ENCODE measurements at regions not wholly inside any gene's neighbourhood (a gene's known extent, or its start where the extent isn't known, plus 50 kb on each side); places are given as distances from the start of the nearest gene placed in this dataset.

DNA sequence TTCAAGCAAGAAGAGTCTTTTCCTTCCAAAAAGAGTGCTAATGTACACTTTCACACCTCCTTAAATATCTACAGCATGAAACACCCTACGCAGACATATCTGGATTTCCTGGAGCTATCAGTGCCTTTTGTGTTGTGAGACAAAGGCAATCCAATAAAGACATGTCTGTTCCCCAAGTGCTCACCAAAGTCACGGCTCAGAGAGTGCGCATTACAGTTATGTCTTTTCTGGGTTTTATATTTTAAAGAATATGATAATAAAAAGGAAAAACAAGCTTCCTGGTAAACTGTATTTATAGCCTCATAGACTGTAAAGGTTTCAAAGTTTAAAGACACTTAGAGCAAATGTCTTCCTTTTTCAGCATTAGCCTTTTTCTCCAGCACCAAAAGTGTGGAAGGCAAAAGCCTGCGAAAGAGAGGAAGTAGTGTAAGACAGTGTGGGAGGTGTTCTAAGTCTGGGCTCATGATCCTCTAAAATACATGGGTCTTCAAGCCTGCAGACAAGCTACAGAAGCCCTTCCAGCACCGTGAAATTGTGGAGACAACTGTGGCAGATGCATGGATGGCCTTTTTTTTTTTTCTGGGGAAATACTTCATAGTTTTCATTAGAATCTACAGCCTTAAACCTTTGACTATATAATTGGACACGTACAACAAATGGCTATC, 135.0 kb upstream of the SLC35B3 start:
- TF ChIP-seq CTCF (IDR thresholded peaks at IDR 0.05) (no peak), POLR2A (IDR thresholded peaks at IDR 0.05) (no peak)
